ENCODE measurements at regions not wholly inside any gene's neighbourhood (a gene's known extent, or its start where the extent isn't known, plus 50 kb on each side); places are given as distances from the start of the nearest gene placed in this dataset.

- no peak for DNase-seq (ENCODE audit: low spot score in 2 of 2)
- no peak for TF ChIP-seq CTCF (IDR thresholded peaks at IDR 0.05)
- intact Hi-C loops (cut with DNase I; ENCODE audit: low total_unique reads) = no loop called here
- 55 to 67% methylated on average over 3 of the region's 3 CpGs for WGBS, 2 donors
- no peak overlapping the region for H3K4me3 ChIP-seq (ENCODE audit: low read depth, poor library complexity, severe bottlenecking)
Observed at GRCh38 chr9:121601194-121601593, 50.2 kb upstream of the DAB2IP start.

All from lower leg skin (tissue), 4 donors.